Medulla oblongata (tissue), 1 donor: ENCODE measurements at regions not wholly inside any gene's neighbourhood (a gene's known extent, or its start where the extent isn't known, plus 50 kb on each side); places are given as distances from the start of the nearest gene placed in this dataset.

Experiments used
- DNase-seq: peaks from one replicate; pipeline ENCODE4 v3.0.0-alpha.2; 2015; ENCODE audit errors: extremely low spot score

- no peak for DNase-seq
Observed at GRCh38 chr18:10009321-10010144, 95.7 kb downstream of the VAPA start.

GRCh38 chr18:10010611-10011015, 96.8 kb downstream of the VAPA start:
- peak; percentile 74 for DNase-seq

- DNase-seq: no peak
Observed at GRCh38 chr18:10011061-10011460, 97.2 kb downstream of the VAPA start.

GRCh38 chr18:10011751-10012150, 97.9 kb downstream of the VAPA start:
- DNase-seq: no peak

GRCh38 chr18:10012526-10012925, 98.7 kb downstream of the VAPA start:
- DNase-seq: no peak

- DNase-seq: no peak
Observed at GRCh38 chr18:10013621-10014543, 100.1 kb downstream of the VAPA start.

- no peak for DNase-seq
Observed at GRCh38 chr18:10015288-10015701, 101.5 kb downstream of the VAPA start.

- no peak for DNase-seq
Observed at GRCh38 chr18:10015941-10016819, 102.4 kb downstream of the VAPA start.

- DNase-seq: no peak
Observed at GRCh38 chr18:10017043-10017442, 103.2 kb downstream of the VAPA start.

GRCh38 chr18:10018289-10018688, 104.5 kb downstream of the VAPA start:
- DNase-seq: no peak

- no peak for DNase-seq
Observed at GRCh38 chr18:10020171-10020570, 106.4 kb downstream of the VAPA start.

- DNase-seq: no peak
Observed at GRCh38 chr18:10022365-10022764, 108.5 kb downstream of the VAPA start.

GRCh38 chr18:10023853-10024570, 110.2 kb downstream of the VAPA start:
- DNase-seq: no peak

GRCh38 chr18:10025711-10026670, 112.2 kb downstream of the VAPA start:
- no peak for DNase-seq

- no peak for DNase-seq
Observed at GRCh38 chr18:10027031-10027430, 113.2 kb downstream of the VAPA start.

- DNase-seq: no peak
Observed at GRCh38 chr18:10027461-10027860, 113.6 kb downstream of the VAPA start.

- no peak for DNase-seq
Observed at GRCh38 chr18:10029711-10030110, 115.9 kb downstream of the VAPA start.

GRCh38 chr18:10030816-10031541, 117.2 kb downstream of the VAPA start:
- DNase-seq: no peak

GRCh38 chr18:10032331-10033015, 118.7 kb downstream of the VAPA start:
- peak; percentile 64 for DNase-seq
